GM21447 (cell line): ENCODE measurements at regions not wholly inside any gene's neighbourhood (a gene's known extent, or its start where the extent isn't known, plus 50 kb on each side); places are given as distances from the start of the nearest gene placed in this dataset.

ENCODE experiments used
- ATAC-seq: cut with Tn5 transposase; IDR thresholded peaks from one replicate; pipeline ENCODE4 v1.9.1; 2021; ENCODE audit not compliant: unreplicated experiment

- ATAC-seq: no peak
Measured at GRCh38 chr10:88059190-88059589, 195.8 kb downstream of the PTEN start.

DNA sequence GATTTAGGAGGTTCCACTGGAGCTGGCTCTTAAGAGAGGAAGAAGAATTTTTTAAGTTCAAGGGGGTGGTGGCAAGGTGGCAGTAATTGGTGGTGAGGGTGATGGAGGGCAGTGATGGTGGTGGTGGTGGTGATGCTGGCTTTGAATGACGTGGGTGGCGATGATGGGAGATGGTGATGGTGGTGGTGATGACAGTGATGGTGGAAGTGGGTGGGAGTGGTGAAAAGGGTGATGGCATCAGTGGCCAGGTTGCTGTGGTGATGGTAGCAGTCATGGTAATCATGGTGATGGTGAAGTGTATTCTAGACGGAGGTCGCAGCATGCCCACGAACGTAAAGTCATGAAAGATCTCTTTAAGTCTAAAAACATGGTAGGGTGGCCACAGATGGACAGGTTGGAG is 197.3 kb downstream of the PTEN start:
- ATAC-seq: no peak

- no peak for ATAC-seq
Measured at GRCh38 chr10:88062385-88062784, 199.0 kb downstream of the PTEN start.

GRCh38 chr10:88062798-88063472 is 199.5 kb downstream of the PTEN start:
- no peak for ATAC-seq

DNA sequence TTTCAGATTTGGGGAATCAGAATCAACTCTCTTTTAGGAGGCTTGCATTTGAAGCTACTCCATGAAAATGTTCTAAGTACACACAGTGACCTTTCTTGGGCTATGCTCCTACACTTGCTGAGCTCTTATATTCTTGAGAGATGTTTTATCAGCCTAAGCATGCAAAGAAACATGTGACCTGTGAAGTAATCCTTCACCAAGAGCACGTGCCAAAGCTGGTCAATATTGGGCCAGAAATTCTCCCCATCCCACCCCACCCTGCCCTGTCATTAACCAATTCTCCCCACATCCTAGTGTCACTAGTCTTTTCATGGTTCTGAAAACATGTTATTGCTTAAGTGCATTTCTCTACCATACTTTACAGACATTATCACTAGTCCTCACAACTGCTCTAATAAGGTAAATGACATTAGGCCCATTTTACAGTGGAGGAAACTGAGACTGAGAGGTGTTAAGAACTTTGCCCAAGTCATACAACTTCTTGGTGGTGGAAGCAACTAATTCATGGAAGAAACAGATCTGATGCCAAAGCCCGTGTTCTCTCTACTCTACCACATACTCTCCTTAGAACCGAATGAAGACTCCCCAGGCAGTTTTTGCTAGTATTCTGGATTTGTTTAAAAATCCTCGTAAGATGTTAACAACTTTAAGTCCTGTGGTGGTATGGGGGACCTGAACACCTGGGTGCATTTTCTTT is 200.6 kb downstream of the PTEN start:
- ATAC-seq: no peak

GRCh38 chr10:88064608-88065382 is 201.4 kb downstream of the PTEN start:
- ATAC-seq: peak; percentile 66

GRCh38 chr10:88065383-88066049 is 202.1 kb downstream of the PTEN start:
- no peak for ATAC-seq

DNA sequence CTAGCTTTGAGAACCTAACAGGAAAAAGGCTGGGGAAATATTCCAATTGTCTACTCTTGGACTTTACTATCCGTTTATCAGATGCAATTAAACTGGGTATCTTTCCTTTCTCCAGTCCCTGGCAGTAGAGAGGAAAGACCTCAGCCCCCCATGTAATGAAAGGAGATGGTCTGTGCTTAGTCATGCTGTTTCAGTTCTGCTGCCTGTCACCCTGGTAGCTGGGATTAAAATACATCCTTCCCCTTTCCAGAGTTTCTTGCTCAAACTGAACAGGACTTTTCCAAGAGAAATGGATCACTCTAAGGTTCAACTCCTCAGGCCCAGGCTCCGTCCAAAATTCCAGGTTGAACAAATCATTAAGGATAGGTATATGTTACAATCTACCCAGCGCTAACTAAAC is 202.9 kb downstream of the PTEN start:
- ATAC-seq: no peak

- ATAC-seq: no peak
Measured at GRCh38 chr10:88066876-88067275, 203.5 kb downstream of the PTEN start.

DNA sequence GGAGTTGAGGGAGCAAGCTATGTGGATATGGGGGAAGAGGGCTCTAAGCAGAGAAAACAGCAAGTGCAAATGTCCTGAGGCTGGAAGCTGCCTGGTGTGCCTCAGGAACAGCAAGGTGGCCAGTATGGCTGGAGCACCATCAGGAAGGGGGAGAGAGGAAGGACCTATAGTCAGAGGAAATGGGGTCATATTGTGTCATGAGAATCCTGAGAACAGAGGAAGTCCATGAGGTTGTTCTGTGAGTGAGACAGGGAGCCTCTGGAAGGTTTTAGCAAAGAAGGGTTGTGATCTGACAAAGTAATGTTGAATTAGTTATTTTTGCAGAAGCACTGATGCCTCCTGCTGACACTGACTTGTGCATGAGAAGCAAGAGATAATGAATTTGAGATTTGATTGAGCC is 204.3 kb downstream of the PTEN start:
- ATAC-seq: no peak

DNA sequence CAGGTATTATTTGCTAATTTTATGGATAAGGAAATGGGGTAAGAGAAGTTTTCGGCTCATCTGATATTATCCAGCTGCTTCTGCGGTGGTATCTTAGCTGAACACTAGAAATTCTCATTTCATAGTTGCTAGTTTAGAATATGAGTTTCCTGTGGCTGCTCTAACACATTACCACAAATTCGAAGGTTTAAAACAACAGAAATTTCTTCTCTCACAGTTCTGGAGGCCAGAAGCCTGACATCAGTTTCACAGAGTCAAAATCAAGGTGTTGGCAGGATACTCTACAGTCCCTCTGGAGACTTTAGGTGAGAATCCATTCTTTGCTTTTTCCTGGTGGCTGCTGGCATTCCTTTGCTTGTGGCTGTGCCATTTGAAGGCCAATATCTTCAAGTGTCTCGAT is 205.9 kb downstream of the PTEN start:
- no peak for ATAC-seq

GRCh38 chr10:88070080-88070880 is 206.9 kb downstream of the PTEN start:
- ATAC-seq: peak; percentile 44

- no peak for ATAC-seq
Measured at GRCh38 chr10:88071879-88072278, 208.5 kb downstream of the PTEN start.

- ATAC-seq: no peak
Measured at GRCh38 chr10:88073682-88074081, 210.3 kb downstream of the PTEN start.

GRCh38 chr10:88074971-88075370 is 211.5 kb downstream of the PTEN start:
- no peak for ATAC-seq

DNA sequence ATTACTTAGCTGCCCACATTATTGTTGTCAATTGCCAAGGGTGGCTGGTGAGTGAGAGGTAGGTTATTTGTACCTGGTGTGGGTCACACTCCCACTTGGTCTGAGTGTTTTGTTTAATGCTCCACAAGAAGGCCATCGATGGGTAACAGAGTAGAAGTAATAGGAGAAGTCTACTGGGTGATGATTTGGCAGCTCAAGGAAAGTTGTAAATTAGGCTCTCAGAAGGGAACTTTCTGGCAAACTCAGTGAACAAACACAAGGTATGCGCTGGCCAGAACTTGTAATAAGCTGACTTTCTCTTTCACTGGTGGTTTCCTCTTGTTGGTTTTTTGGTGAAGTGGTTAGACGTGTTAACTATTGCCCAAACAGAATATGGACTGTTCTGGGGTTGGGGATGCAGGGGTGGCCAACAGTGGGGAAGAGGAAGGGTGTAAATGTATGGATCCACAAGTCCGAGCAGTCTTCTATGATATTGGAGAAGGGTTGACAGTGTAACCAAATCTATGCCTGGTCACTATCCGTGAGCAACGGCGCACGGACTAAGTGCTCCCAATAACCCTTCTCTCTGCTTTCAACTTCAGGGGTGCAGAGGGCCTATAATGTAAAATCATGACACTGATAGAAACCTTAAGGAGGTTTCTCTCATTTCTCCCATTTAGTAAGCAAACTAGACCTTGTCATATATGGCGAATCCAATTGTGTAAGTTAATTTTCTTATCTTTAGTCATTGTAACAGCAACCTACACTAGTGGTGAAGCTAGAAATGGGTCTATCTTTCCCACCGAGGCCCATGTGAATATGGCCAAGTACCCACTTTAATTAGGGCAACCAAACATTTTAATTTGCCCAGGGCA is 212.8 kb downstream of the PTEN start:
- ATAC-seq: peak; percentile 60

DNA sequence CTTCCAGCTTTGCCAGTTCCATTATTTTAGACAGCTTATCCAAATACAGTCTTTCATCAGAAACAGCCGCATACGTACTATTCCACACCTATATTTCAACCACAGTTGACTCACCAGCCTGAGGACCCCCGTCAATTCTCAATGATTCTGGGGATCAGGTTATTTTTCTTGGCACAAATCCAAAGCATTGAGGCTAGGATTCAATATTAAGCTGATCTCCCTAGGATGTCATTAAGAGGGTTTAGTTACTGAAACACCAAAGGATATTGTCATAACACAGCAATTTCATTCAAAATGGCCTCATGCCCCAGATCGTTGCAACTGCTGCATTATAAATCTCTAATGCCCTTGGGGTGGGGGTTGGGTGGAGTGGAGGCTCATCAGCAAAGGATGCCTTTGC is 214.6 kb downstream of the PTEN start:
- ATAC-seq: no peak

DNA sequence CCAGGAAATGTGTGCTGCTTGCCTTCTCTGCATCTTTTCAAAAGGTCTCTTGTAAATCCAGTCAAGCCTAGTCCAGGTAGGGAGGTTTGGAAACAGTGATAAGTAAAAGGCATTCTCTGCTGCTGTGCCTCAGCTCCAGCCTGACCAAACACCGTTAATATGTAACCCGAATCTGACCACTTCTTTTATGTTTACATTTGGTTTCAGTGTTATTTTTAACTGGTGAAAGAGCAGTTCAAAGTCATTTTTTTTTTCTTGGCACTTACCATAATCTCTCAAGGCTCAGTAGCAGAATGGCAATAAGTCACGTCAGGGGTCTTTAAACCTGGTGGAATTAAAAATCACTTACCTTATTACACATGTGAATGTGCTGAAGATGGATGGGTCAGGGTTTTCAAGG is 216.8 kb downstream of the PTEN start:
- ATAC-seq: peak; percentile 40

DNA sequence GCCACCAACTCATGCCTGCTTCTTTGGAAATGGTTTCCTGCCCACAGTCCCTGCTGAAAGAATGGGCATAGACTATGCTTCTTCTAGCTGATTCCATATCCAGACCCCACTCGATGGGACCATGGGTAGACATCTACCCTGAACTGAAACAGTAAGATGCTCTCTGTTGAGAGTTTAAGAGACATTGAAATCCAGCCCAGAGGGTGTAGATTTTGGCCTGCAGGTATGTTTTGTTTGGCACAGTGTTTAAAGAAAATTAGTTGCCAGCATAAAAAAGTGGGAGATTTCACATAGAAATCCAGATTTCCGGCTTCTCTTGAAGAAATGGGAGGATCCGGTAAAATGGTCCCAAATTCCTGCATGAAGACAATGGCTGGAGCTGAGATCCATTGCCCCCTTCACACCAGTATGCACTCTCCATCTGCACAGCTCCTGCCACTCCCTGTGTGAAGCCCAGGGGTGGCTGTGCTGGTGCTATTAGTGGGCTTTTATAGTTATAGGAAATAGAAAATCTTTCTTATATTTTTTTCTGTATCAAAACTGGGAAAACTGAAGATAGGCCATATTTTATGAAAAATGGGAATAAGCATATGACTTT is 218.1 kb downstream of the PTEN start:
- ATAC-seq: no peak
